WTC11 (cell line): ENCODE measurements at regions not wholly inside any gene's neighbourhood (a gene's known extent, or its start where the extent isn't known, plus 50 kb on each side); places are given as distances from the start of the nearest gene placed in this dataset.

Experiments used
- IRF2 ChIP-seq: sonication (generic); formaldehyde crosslinking; IDR thresholded peaks from 2 replicates; pipeline ENCODE4 v1.8.0; 2022; ENCODE audit warnings: low read depth, missing genetic modification reagents, borderline replicate concordance
- NR1H2 ChIP-seq: sonication (generic); formaldehyde crosslinking; IDR thresholded peaks from 2 replicates; pipeline ENCODE4 v1.9.0; 2021; ENCODE audit warnings: mild to moderate bottlenecking, moderate library complexity, missing genetic modification reagents
- ZNF416 ChIP-seq: fragments of 250-450 bp; sonication (Bioruptor Pico); IDR thresholded peaks from 2 replicates; pipeline ENCODE4 v1.9.0; 2021; ENCODE audit warnings: mild to moderate bottlenecking, inconsistent platforms
- TF ChIP-seq, protein P1 (sequence below): fragments of 200-600 bp; IDR thresholded peaks from 2 replicates; pipeline ENCODE4 v1.8.0; 2022; ENCODE audit warnings: antibody characterized with exemption
- TF ChIP-seq, protein P2 (sequence below): fragments of 250-450 bp; sonication (Bioruptor Pico); conservative IDR thresholded peaks from 2 replicates; pipeline ENCODE4 v1.9.0; 2021; ENCODE audit warnings: mild to moderate bottlenecking
- TF ChIP-seq, protein P3 (sequence below): fragments of 250-450 bp; sonication (Bioruptor Pico); IDR thresholded peaks from 2 replicates; pipeline ENCODE4 v1.9.0; 2021; ENCODE audit warnings: moderate library complexity, mild to moderate bottlenecking, inconsistent platforms, borderline replicate concordance

DNA sequence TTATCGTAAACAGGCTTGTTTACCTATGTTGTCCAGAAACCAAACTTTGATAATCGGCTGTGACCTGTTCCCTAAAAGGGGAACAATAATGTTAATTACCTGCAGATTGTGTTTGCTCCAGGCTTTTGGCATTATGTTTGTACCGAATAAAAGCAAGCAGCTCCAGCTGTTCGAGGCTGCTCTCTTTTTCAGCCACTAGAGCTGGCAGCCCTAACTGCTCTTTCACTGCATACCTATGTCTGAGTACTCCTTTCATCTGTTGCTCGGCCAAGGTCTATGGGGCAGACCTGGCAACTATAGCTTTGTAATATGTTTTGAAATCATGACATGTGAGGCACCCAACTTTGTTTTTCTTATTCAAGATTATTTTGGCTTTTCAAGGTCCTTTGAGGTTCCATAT lies 77.8 kb upstream of the EHBP1 start:
- TF ChIP-seq IRF2 (no peak), NR1H2 (CRISPR knock-in tag) (no peak), ZNF416 (no peak)
- TF ChIP-seq, protein P1, sequence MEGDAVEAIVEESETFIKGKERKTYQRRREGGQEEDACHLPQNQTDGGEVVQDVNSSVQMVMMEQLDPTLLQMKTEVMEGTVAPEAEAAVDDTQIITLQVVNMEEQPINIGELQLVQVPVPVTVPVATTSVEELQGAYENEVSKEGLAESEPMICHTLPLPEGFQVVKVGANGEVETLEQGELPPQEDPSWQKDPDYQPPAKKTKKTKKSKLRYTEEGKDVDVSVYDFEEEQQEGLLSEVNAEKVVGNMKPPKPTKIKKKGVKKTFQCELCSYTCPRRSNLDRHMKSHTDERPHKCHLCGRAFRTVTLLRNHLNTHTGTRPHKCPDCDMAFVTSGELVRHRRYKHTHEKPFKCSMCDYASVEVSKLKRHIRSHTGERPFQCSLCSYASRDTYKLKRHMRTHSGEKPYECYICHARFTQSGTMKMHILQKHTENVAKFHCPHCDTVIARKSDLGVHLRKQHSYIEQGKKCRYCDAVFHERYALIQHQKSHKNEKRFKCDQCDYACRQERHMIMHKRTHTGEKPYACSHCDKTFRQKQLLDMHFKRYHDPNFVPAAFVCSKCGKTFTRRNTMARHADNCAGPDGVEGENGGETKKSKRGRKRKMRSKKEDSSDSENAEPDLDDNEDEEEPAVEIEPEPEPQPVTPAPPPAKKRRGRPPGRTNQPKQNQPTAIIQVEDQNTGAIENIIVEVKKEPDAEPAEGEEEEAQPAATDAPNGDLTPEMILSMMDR: no peak
- TF ChIP-seq, protein P2, sequence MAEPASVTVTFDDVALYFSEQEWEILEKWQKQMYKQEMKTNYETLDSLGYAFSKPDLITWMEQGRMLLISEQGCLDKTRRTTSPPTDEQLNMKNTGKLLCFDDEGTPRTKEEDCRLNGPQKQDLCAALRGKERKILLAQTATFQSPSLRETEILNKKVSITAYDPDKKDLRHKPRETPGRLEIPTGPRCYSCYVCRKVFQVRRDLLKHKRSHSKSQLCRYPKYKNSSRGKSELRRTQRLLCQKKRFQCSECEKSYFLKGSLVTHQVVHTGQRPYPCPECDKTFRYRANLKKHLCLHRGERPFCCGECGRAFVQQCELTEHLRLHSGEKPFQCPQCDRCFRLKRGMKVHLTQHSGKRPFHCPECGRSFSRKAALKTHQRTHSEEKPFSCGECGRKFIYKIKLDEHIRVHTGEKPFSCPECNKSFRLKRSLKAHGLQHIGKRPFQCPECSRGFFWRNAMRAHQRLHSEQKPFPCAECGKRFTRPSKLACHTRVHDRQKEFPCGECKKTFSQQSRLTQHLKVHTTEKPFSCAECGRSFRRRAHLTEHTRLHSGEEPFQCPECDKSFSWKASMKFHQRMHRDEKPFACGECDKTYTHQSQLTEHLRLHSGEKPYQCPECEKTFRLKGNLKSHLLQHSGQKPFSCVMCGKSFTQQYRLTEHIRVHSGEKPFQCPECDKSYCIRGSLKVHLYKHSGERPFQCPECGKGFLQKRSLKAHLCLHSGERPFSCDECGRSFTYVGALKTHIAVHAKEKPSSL (CRISPR knock-in tag): no peak
- TF ChIP-seq, protein P3, sequence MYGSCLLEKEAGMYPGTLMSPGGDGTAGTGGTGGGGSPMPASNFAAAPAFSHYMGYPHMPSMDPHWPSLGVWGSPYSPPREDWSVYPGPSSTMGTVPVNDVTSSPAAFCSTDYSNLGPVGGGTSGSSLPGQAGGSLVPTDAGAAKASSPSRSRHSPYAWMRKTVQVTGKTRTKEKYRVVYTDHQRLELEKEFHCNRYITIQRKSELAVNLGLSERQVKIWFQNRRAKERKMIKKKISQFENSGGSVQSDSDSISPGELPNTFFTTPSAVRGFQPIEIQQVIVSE: no peak
